GM12873 (cell line): ENCODE measurements at regions not wholly inside any gene's neighbourhood (a gene's known extent, or its start where the extent isn't known, plus 50 kb on each side); places are given as distances from the start of the nearest gene placed in this dataset.
A peak's percentile ranks its signal among the peaks of the same experiment; 100 is the strongest.

Experiments used
- CTCF ChIP-seq: IDR thresholded peaks from 2 replicates; pipeline ENCODE4 v1.5.1; 2012; ENCODE audit warnings: low read depth, mild to moderate bottlenecking, moderate library complexity, low read length, control low read depth; ENCODE audit not compliant: insufficient read depth; ENCODE audit errors: missing control alignments

GRCh38 chr11:8808226-8808585 lies 102.8 kb upstream of the AKIP1 start:
- TF ChIP-seq CTCF, result no peak

- TF ChIP-seq CTCF, result no peak
These were observed 101.6 kb upstream of the AKIP1 start for GRCh38 chr11:8809241-8809938.

GRCh38 chr11:8809939-8810539 lies 101.0 kb upstream of the AKIP1 start:
- TF ChIP-seq CTCF, result no peak

GRCh38 chr11:8810540-8811301 lies 100.3 kb upstream of the AKIP1 start:
- TF ChIP-seq CTCF, result no peak

- no peak for TF ChIP-seq CTCF
These were observed 99.4 kb upstream of the AKIP1 start for GRCh38 chr11:8811571-8811970.

- TF ChIP-seq CTCF, result no peak
These were observed 98.6 kb upstream of the AKIP1 start for GRCh38 chr11:8812438-8812837.

- peak; percentile 95 for TF ChIP-seq CTCF
These were observed 97.3 kb upstream of the AKIP1 start for GRCh38 chr11:8813658-8814057.
